ENCODE measurements at regions not wholly inside any gene's neighbourhood (a gene's known extent, or its start where the extent isn't known, plus 50 kb on each side); places are given as distances from the start of the nearest gene placed in this dataset.
"Not testable (repeated sequence)": the region's sequence is repeated elsewhere in the genome, so short reads cannot be mapped to it uniquely, and the experiment has no call there.

DNA sequence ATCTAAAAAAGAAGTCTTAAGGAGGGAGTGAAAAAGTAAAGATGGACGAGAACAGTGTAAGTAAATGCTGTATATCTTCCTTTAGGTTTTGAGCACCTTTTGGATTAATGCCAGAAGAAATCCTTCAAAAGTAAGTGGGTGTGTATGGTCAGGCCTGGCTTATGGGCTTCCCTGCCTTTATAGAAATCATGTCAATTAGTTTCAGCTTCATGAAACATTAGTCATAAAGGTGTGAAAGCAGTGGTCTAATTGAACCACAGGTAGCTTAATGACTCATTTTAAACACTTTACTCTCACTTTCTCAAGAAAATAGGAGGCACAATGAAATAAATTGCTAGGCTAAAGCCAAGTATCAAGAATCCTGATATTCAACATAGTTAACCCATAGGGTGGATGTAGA is 467.4 kb upstream of the DPPA4 start:
- no peak for DNase-seq (ENCODE audit: low read depth in 2 of 2)

DNA sequence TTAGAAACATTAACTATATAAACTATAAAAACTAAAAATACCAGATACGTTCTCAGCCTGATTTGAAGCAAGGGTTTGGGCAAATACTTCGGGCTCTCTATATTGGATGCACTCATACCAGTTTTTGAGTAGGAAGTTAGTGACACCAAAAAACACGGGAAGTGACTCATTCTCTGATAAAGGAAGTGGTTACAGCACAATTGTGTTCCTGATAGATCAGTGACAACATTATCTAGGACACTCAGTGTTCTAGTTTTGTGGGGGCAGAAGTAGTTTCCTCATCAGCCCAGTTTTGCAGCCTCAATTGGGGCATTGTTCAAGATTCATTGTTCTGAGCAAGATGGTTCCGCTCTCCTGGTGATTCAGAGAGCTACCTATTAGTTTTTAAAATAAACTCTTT is 469.6 kb upstream of the DPPA4 start:
- peak; percentile 22 to 29 for DNase-seq (ENCODE audit: low read depth in 2 of 2)

DNA sequence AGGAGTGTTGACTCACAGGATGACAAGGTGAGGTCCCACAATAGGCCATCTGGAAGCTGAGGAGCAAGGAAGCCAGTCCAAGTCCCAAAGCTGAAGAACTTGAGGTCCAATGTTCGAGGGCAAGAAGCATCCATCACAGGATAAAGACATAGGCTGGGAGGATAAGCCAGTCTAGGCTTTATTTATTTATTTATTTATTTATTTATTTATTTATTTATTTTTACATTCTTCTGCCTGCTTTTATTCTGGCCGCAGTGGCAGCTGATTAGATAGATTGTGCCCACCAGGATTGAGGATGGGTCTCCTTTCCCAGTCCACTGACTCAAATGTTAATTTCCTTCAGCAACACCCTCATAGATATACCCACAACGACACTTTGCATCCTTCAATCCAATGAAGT is 472.2 kb upstream of the DPPA4 start:
- DNase-seq (ENCODE audit: low read depth in 2 of 2), result no peak

DNA sequence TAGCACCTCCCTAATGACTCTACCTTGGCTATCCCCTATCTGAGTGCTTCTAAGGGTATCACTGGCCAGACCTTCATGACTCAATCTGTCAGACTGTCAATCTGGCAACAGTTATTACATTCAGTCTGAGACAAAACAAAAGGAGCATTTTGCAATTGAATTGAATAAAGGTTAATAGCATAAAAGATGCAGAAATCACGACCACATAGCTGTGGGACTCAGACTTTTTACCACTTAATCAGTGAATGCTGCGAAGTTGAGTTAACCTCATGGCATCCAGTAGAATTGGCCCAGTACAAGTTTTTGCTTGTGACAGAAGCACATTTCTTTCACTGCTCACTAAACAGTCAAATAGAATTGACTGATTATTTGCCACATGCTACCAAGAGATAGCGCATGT is 480.7 kb upstream of the DPPA4 start:
- DNase-seq (ENCODE audit: low read depth in 2 of 2), result no peak

DNA sequence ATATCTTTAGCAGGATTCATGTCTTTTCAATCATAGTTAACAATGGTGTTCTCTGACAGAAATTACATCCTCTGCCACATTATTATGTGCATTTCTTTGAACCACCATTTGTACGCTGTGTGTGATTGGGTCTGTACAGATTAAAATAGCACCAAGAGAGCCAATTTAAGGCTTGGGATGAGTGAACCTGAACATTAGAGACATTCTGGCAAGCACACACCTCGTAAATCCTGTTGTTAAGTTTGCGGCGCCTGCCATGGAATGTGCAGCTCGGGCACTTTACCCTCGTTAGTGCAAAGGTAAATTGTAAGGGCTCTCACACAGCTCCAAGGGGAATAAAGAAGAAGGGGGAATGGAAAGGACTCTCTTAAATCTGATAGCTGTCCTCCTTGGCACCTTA is 482.4 kb upstream of the DPPA4 start:
- no peak for DNase-seq (ENCODE audit: low read depth in 2 of 2)

DNA sequence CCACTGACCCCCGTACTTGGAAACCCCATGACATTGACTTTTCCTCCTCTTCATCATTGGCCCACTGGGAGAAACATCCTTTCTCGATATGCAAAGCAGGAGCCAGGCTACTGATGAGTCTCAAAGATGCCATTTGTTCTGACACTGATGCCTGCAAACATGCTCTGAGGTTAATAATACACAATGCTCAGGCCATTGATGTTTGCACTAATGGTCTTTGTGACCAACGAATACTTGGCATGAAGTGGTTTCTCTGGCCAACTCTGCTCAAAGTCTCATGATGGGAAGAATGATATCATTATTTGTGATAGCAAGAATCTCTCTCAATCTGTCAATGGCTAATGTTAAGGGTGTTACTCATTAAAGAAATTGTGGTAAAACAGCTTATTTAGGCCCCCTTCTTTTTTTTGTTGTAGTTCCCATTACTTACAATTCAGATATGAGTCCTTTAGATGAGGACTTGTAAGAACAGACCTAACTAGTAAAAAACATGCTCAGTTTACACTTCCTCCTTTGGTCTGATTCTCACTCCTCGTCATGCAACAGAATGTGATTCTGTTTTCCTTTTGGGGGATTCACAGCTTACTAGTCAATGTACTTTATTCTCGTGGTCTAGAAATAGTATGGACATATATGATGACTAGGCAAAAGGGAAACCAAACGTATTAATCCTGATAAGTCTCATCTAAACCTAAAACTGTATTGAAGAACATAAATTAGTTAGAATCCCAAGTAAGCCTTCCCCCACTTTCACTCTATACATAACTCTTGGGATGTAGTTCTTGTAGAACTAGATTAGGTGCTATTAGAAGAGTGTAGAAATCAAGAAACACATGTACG is 488.8 kb upstream of the DPPA4 start:
- DNase-seq (ENCODE audit: low read depth in 2 of 2), result no peak

DNA sequence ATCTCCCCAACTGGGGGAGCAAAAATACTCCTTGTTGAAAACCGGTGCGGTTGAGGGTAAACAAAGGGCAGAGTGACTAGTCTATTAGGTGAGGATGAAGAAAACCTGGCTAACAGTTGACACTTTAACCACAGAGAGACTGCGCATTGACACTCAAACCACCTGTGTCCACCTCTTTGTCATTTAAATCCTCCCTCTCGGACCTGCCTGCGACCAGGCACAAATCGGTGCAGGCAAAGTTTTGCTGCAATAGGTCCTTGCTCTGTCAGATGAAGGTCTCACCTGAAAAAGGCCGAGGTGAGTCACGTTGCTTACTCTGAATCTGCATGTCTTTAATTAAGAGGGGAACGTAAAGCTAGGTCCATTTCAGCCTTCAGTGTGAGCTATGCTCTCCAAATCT is 494.1 kb upstream of the DPPA4 start:
- no peak for DNase-seq (ENCODE audit: low read depth in 2 of 2)

DNA sequence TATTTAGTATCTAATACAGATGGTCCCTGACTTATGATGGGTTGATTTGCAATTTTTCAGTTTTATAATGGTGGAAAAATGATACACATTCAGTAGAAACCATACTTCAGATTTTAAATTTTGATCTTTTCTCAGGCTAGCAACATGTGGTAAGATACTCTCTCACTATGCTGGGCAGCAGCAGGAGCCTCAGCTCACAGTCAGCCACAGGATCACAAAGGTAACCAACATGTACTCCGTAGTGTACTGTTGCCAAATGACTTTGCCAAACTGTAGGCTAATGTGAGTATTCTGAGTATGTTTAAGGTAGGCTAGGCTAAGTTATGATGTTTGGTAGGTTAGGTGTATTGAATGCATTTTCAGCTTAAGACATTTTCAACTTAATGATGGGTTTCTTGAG is 498.6 kb upstream of the DPPA4 start:
- no peak for DNase-seq (ENCODE audit: low read depth in 2 of 2)

DNA sequence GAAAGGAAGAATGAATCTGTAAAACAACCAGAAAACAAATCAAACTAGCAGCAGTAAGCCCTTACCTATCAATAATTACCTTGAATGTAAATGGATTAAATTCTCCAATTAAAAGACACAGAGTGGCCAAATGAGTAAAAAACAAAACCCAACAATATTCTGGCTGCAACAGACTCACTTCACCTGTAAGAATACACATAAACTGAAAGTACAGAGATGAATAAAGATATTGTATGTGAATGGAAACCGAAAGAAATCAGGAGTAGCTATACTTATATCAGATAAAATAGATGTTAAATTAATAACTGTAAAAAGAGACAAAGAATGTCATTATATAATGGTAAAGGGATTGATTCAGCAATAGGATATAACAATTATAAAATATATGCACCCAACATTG is 514.5 kb upstream of the DPPA4 start:
- DNase-seq (ENCODE audit: low read depth in 2 of 2), result no peak

DNA sequence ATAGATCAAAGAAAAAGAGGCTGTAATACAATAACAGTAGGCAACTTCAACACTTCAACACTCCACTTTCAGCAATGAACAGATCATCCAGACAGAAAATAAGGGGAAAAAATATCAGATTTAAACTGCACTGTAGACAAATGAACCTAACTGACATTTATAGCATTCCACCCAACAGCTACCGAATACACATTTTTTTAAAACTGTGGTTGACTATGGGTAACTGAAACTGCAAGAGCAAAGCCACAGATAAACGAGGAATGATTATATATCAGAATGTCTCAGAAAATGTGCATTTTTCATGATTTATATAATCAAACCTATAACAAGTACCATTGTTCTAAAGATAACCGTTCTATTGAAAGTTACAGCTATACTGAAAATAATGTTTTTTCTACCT is 514.9 kb upstream of the DPPA4 start:
- no peak for DNase-seq (ENCODE audit: low read depth in 2 of 2)

DNA sequence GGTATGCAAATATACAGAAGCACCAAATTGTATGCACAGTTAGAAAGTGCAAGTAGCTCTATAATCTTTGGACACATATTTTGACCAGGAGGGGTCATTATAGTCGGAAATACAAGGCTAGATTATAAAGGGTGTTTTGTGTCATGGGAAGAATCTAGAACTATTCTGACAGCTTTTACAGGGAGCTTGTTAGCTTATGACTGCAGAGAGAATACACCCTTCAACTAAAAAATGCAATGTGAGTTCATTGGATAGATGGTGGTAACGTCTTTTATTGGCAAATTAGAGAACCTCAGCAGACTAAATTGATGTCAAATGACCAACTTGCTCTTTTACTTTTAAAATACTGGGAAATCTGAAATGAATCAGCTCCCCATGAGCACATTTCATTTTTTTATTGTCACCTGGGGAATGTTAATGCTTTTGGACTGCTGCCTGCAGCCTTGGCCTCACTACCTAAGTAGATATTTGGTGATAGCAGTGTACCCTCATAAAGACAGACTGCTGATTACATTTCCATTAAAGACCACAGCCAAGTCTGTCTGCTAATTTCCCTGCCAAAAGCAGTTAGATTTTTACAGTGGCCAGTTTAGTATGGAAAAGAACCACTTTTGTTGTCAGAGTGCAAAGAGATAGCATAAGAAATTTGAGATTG is 515.9 kb upstream of the DPPA4 start:
- DNase-seq (ENCODE audit: low read depth in 2 of 2), result no peak

DNA sequence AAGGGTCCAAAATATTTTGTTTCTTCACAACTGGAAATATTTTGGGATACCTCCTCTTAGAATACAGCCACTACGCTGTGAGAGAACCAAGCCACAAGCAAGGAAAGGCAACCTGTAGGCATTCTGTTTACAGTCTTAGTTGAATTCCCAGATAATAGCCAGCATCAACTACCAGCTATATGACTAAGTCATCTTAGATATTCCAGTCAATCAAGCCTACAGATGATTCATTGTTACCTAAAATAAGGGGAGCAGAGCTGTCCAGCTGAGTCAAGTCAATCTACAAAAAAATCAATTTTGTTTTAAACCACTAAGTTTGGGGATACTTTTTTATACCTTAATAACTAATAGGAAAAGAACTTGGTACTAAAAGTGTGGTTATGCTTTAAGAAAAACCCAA is 526.4 kb upstream of the DPPA4 start:
- no peak for DNase-seq (ENCODE audit: low read depth in 2 of 2)

DNA sequence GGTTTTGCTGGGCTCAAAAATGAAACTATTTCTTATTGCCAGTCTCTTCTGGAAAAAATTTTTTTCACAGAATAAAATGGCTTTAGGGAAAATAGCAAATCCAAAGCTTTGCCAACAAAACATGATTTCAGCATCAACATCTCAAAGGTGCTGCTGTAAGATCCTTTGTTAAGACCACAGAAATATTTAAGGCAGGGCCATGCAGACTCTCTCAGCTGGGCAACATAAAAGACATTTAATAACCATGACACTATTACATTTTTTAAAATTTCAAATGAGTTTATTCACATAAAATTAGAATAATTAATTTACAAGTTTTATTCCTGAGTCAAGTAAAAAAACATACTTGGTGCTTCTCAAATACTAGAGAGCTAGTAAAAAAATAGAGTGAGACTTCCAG is 527.1 kb upstream of the DPPA4 start:
- DNase-seq (ENCODE audit: low read depth in 2 of 2), result no peak

DNA sequence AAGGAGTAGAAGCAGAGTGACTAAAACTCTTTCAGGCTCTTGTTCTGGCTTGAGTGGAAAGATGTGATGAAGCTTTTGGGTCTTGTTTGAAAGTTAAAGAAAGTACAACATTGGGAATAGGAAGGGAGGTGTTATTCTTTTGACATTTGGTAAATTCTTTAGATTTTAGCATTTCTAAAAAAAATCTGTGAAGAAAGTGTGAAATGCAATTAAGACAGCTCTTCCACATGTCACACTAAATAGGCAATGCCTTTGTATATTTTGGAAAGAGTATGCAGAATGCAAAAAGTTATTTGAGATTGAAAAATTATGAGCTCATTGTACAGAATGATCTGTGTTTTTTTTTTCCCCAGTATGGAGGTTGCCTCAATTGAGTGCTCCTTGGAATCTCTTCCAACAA is 532.2 kb upstream of the DPPA4 start:
- no peak for DNase-seq (ENCODE audit: low read depth in 2 of 2)

DNA sequence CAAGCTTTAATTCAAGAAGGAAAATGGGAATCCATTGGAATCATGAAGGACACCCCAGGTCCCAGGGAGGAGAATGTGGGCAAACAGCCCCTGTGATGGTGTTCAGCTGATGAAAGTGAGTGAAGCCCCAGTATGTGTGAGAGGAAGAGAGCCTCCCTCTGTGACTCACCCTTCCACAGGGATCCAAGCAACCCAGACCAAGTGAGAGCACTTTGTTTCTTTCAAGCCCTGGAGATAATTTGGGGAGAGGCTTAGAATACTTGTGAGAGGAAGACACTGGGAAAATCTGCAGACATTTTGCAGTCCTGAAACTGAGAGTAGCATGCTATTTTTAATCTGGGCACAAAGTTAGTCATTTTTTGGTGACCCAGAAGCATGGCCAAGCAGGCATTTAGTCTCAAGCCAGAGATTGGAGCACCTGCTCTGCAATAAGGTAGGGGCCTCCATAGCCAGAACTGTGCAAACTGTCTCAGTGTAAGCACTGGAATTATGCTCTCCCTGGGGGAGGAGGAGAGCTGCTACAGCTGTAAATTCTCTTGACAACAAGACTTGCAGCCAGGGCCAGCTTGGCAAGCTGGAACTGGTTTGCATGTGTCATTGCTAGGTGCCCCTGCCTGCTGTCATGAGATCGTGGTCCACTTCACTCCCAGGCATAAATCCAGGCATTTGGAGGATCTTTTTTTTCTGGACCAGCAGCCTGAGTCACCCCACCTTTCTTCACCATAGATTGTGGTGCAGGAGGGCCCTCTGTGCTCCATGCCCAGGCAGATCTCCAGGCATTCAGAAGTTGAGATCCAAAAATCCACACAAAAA is 537.8 kb upstream of the DPPA4 start:
- DNase-seq (ENCODE audit: low read depth in 2 of 2), result no peak

DNA sequence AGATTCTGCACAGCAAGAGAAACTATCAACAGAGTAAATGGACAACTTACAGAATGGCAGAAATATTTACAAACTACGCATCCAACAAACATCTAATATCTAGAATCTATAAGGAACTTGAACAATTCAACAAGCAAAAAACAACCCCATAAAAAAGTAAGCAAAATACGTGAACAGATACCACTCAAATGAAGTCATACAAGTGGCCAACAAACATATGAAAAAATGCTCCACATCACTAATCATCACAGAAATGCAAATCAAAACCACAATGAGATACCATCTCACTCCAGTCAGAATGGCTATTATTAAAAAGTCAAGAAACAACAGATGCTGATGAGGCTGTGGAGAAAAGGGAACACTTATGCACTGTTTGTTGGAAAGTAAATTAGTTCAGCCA is 540.3 kb upstream of the DPPA4 start:
- DNase-seq (ENCODE audit: low read depth in 2 of 2), result not testable (repeated sequence)

DNA sequence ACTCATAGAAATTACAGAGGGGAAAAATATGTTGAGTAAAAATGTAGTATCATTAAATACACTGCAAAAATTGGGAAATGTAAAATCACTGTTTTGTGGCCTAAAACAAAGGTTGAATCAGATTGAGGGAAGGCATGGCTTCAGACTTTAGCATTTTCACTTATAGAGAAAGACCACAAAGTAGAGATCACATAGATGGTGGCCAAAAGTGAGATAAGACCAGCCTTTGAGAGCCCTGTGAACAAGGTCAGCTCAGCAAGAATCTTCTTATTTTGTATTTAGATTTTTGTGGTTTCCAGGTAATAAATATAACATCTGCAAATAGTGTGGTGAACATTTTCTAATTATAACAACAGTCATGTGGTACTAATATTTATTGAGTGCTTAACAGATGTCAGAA is 544.8 kb upstream of the DPPA4 start:
- no peak for DNase-seq (ENCODE audit: low read depth in 2 of 2)

DNA sequence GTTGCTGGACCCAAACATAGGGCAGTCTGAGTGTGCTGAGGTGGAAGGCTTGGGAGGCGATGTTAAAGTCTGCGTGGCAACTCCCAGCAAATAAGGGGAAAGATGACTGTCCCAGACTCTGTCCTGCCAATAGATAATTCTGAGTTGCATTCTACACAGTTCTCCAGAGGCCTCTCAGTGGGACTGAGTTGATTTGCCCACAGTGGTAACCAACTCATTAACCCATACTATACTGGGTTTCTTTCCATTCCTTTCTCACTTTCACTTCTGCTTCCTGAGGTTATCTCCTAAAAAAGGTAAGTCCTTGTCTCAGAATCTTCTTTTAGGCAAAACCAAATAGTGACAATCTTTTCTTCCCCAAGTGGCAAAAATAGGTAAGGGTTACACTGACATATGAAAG is 549.9 kb upstream of the DPPA4 start:
- DNase-seq (ENCODE audit: low read depth in 2 of 2), result no peak

DNA sequence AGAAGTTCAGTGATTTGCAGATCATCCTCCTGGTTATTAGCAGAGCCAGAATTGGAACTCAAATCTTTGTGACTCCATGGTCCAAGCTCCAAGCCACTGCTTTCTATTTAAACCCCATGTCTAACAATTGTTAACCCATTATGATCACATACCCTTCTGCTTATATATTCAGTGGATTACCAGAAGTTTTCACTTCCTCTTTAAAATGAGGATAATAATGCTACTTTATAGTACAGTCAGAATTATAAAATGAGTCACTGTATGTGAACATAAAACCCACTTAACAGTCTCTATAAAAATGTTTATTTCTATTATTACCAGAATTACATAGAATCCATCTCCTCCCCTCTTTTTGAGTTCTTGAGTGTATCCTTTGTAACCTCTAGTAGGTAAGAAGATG is 550.7 kb upstream of the DPPA4 start:
- no peak for DNase-seq (ENCODE audit: low read depth in 2 of 2)

DNA sequence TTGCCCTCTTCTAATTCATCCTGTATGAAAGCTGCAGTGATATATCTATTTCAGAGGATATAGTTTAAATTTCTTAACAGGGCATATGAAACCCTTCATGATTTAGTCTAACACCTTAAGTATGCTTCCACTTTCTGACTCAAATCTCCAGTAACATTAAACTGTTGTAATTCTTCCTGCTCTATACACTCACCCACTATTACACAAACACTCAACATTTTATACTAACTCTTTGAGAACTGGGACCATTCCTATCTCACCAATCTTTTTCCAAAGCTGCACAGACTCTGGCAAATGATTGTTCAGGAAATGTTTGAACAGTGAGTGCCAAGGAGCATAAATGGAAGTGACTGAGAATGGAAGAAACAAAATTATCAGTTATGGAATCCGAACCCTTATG is 560.4 kb upstream of the DPPA4 start:
- no peak for DNase-seq (ENCODE audit: low read depth in 2 of 2)

DNA sequence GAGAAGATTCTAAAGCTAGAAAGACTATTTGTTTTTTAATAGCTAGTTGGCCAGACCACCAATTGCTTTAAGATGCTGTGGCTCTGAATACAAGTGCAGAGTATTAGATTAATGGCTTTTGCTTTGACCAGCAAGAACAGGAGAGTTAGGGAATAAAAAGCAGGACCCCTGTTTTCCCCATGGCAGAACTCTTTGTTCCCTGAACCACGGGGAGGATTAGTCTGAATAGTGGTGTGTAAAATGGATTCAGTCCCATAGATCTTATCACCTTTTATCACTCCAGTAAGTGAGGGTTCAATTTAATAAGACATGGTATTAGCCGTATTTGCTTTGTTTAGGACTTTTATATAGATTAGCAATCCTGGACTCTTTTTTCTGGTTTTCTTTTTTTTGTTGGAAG is 562.6 kb upstream of the DPPA4 start:
- DNase-seq (ENCODE audit: low read depth in 2 of 2), result no peak

DNA sequence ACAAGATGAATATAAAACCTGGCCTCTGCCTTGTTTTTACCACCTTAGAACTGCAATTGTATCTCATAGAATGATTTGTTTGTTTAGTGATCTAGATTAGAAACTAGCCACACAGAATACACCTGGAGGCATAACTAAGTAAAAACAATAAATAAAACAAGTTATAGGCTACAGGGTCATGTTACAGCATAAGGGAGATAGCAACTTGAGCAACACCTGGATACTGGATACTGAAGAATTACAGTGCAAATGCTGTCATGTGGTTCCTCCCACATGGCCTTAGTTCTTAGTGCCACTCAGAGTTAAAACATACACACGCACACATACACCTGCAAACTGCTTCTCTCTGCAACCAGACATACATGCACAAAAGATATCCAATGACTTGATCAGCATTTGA is 563.4 kb upstream of the DPPA4 start:
- DNase-seq (ENCODE audit: low read depth in 2 of 2), result no peak

DNA sequence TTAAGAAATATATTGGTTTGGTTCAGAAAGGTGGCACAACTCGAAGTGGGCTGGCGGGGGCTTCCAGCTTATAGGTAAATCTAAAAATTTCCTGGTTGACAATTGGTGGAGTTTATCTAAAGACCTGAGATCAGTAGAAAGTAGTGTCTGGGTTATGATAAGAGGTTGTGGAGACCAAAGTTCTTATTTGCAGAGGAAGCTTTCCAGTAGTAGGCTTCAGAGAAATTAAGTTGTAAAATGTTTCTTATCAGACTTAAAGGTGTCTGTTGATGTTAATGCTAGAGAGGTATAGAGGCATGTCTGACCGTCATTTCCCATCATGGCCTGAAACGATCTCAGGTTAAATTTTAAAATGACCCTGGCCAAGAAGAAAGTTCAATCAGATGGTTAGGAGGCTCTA is 565.2 kb upstream of the DPPA4 start:
- DNase-seq (ENCODE audit: low read depth in 2 of 2), result no peak
